CD4-positive, alpha-beta T cell treated with Interleukin-12 subunit alpha and Interleukin-12 subunit beta, for 1 hour (primary cell): ENCODE measurements at regions not wholly inside any gene's neighbourhood (a gene's known extent, or its start where the extent isn't known, plus 50 kb on each side); places are given as distances from the start of the nearest gene placed in this dataset.

Experiments used
- DNase-seq: peaks from one replicate; pipeline ENCODE4 v3.0.0-alpha.2; 2020

GRCh38 chr17:79141578-79142355 lies 67.1 kb downstream of the ENGASE start:
- no peak for DNase-seq

GRCh38 chr17:79138826-79139225 lies 64.2 kb downstream of the ENGASE start:
- no peak for DNase-seq

GRCh38 chr17:79137789-79138165 lies 63.2 kb downstream of the ENGASE start:
- DNase-seq, result no peak

- DNase-seq, result no peak
These were observed 62.6 kb downstream of the ENGASE start for GRCh38 chr17:79137015-79137788.

DNA sequence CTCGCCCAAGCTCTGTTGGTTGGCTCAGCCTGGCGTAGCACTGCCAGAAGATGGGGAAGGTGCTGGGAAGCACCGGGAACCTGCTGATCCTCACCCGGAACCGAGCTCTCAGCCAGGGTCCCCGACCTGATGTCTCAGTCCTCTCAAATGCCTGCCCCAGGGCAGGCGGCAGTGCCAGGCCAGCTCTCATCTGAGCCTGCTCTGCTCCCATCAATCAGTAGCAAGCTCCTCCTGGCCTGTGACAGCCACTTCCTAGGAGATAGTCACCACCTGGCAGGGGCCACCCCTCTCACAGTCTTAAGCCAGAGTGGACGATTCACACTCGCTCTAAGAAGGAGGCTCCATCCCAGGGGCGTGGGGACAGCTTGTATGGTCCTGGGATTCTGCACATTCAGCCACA lies 62.0 kb downstream of the ENGASE start:
- no peak for DNase-seq
